ENCODE measurements at regions not wholly inside any gene's neighbourhood (a gene's known extent, or its start where the extent isn't known, plus 50 kb on each side); places are given as distances from the start of the nearest gene placed in this dataset.
A peak's percentile ranks its signal among the peaks of the same experiment; 100 is the strongest.
"Not testable (repeated sequence)": the region's sequence is repeated elsewhere in the genome, so short reads cannot be mapped to it uniquely, and the experiment has no call there.

DNA sequence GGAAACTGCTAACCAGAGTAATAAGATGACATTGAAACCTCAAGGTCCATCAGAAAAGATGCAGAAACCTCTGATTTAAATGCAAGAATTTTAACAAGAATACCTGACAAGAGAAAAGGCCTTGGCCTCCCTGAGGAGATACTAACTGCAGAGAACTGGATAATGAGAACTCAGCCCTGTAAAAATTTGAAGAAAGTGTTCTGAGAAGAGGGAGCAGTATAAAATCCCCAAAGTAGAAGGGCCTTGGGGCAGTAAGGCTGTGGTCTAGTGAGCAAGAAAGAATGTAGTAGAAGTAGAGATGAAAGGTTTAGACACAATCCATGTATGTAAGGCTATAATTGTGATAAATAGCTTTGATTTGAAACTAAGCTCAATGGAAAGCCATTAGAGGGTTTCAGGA, 394.1 kb downstream of the ZBBX start:
- no peak for DNase-seq

DNA sequence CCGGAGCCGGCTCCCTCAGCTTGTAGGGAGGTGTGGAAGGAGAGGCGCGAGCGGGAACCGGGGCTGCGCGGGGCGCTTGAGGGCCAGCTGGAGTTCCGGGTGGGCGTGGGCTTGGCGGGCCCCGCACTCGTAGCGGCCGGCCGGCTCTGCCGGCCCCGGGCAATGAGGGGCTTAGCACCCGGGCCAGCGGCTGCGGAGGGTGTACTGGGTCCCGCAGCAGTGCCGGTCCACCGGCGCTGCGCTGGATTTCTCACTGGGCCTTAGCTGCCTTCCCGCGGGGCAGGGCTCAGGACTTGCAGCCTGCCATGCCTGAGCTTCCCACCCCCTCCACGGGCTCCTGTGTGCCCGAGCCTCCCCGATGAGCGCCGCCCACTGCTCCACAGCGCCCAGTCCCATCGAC, 404.3 kb downstream of the ZBBX start:
- not testable (repeated sequence) for DNase-seq

DNA sequence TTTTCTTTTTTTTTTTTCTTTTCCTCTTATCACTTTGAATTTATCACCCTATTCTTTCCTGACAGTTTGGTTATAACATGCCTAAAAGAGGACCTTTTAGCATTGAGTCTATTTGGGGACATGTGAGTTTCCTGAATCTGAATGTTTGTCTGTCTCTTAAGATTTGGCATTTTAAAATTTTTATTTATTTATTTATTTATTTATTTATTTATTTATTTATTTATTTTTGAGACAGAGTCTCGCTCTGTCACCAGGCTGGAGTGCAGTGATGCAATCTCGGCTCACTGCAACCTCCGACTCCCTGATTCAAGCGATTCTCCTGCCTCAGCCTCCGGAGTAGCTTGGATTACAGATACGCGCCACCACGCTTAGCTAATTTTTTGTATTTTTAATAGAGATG, 412.4 kb downstream of the ZBBX start:
- DNase-seq = not testable (repeated sequence)

DNA sequence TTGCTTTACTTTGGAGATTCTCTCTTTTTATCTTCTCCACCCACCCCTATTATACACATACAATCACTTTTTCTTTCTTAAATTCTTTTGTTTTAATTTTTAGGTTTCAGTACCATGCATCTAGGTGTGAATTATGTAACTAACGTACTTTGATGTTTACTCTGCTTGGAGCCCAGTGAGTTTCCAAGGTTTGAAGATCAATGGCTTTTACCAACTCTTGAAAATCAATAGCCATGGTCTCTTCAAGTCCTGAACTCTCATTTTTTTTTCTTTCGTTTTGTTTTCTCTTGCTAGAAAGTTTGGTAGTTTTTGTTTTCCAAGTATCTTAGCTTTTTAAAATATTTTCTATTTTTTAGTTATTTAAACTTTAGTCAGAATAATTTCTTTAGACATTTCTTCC, 417.2 kb downstream of the ZBBX start:
- DNase-seq = no peak

DNA sequence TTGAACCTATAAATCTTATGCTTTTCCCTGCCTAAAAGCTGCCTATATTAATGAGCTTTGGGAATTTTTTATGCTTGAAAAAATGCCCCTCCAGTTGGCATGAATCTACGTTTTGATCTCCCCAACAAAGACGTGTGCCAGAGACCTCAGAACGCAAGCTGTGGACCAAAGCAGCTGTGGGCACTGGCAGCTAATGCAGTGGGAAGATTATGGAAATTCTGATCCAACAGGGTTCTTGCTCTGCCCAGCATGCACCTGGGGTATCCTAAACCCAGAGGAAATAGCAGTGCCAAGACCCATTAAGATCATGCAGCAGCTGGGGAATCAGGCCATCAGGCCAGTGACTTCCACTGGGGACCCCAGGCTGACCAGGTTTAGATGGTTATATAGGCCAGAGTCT, 423.0 kb downstream of the ZBBX start:
- no peak for DNase-seq

DNA sequence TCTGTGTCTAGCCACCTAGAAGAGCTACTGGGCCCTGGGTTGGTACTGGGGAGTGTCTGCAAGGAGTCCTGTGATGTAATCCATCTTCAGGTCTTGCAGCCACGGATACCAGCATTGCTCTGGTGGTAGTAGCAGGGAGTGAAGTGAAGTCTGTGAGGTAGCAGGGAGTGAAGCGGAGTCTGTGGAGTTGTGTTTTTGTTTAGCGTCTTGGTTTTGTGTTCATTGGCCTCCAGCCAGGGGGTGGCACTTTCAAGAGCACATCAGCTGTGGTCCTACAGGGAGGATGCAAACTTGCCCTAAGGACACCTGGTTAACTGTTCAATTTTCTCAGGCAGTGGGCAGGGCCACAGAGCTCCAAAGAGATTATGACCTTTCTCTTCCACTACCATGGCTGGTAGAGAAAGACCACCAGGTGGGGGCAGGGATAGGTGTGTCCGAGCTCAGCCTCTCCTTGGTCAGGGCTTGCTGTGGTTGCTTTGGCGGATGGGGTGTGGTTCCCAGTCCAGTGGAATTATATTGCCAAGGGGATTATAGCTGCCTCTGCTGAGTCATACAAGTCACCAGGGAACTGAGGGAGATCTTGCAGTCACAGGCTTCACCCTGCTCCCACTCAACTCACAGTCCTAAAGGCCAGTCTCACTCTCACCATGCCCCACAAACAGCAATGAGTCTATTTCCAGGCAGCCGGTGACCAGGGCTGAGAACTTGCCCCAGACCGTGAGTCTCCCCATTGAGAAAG, 424.7 kb downstream of the ZBBX start:
- DNase-seq = no peak

DNA sequence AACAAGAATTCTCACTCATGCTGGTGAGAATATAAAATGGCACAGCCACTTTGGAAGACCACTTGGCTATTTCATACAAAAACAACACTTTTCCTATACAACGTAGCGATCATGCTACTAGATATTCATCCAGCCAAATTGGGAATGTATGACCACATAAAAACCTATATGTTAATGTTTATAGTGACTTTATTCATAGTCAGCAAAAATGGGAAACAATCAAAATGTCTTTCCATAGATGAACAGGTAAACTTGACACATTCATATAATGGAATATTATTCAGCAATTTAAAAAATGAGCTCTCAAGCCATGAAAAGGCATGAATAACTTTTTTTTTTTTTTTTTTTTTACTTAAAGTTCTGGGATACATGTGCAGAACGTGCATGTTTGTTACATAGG, 445.2 kb downstream of the ZBBX start:
- no peak for DNase-seq

DNA sequence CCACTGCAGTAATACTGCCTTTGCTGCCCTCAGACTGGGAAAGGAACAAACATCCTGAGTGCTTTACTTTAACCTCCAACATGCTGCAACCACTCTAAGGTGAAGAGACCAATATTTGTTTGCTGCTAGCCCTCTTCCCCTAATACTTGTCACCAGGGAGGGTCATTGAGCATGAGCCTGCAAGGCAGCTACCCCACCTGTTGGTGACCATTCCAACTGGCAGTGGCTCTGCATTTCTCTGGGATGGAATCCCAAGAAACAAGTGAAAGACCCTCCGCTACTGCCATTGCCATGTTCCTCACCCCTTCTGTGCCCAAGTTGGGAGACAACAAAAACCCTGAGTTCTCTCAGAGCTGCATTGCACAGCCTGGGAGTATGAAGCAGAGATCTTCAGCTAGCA, 462.7 kb downstream of the ZBBX start:
- DNase-seq = no peak

DNA sequence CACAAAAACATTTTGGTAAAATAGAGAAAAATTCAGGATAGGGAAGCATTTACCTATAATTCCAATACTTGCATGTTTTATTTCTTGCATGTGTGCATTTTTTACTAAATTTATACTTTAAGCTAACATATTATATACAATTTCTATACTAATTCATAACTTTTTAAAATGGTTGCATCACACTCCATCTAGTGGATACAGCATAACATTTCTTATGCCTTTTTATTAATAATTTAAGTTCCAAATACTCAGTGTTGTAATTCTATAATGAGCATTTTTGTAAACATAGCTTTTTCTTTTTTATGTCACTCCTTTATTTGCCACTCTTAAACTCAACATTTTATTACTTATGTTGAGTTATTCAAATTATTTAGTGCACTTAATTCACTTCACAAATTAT, 477.7 kb downstream of the ZBBX start:
- no peak for DNase-seq

DNA sequence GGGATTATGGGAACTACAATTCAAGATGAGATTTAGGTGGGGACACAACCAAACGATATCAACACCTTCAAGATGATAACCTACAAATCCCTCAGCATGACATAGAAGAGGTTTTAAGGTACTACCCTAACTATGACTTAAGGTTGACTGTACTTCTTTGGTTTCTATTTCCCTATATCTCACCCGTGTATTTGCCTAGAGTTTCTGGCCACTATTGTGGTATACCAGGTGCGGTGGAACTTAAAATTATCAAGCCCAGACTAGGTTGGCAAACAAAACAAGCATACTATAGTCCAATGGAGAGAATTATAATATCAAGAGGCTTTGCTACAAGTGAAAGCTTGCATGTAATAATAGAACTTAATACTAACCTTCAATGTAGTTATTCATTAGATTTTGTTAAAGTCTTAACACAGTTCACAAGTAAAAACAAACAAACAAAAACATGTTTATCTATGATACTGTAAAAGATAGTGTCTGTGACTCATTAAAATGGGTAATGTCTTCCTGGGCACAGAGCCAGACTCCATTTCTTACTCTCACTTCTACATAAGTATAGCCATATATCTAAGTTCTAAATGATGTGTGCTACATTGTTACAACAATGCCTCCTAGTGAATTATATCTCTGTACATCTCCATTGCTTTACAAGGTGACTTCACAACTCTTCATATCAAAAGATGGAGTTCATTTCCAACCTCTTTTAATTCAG, 479.1 kb downstream of the ZBBX start:
- DNase-seq = no peak

DNA sequence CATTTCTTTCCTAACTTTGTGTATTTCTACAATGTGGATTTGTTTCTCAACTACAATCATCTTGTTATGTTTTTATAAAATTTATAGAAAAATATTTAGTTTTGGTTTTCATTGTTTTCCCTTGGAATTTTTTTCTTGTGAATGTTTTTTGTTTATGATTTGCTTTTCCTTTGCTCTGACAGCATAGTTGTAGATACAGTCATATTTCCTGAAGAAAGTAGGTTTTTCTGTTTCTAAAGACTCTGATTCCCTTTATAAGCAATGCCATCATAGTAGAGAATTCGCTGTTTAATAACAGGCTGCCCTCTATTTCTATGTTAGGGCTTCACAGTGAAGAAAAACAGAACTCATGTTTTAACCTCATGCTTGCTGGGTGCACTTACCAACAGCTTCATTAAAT, 482.3 kb downstream of the ZBBX start:
- DNase-seq = no peak

DNA sequence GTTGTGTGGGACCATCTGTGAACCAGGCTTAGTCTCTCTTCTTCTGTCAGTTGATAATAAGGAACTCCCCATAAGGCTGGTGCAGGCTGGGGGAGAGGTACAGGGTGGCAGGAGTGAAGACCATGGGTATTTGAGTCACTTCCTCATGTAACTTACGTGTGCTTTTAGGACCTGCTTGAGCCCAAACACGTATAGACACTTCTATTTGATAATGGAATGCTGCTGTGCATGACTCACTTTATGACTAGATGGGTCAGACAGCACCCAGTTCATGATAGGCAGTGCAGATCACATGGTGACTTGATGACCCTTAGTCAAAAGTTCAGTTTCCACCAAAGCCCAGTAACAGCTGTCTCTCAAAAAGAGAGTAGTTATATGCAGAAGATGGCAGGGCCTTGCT, 490.9 kb downstream of the ZBBX start:
- DNase-seq = no peak

DNA sequence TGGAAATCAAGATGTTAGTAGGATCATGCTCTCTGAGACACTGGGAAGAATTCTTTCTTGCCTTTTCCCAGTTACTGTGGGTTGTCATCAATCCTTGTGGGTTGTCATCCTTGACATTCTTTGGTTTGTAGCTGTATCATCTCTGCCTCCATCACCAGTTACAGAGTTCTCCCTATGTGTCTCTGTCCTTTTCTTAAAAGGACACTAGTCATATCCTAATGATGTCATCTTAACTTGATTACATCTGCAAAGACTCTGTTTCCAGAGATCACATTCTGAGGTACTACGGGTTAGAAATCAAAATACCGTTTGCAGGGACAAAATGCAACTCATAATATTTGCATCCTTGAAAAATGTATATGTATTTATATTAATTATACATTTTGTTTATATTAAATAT, 500.4 kb downstream of the ZBBX start:
- DNase-seq = no peak

DNA sequence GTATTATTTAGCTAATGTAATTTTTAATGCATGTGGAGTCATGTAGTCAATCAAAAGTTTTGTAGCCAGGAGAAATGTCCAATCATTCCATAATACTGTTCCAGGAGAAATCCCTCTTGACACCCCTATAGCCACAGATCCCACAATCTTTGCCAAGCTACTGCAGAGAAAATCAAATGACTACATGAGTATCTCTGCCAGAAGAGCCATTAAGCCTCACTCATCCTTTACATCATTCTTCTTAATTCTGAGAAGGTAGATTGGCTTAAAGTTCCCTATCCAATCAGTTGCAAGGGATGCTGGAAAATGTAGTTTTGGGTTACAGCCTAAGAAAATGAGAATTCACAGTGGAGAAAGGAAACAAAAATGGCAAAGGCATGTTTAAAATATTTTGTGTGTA, 502.1 kb downstream of the ZBBX start:
- no peak for DNase-seq

DNA sequence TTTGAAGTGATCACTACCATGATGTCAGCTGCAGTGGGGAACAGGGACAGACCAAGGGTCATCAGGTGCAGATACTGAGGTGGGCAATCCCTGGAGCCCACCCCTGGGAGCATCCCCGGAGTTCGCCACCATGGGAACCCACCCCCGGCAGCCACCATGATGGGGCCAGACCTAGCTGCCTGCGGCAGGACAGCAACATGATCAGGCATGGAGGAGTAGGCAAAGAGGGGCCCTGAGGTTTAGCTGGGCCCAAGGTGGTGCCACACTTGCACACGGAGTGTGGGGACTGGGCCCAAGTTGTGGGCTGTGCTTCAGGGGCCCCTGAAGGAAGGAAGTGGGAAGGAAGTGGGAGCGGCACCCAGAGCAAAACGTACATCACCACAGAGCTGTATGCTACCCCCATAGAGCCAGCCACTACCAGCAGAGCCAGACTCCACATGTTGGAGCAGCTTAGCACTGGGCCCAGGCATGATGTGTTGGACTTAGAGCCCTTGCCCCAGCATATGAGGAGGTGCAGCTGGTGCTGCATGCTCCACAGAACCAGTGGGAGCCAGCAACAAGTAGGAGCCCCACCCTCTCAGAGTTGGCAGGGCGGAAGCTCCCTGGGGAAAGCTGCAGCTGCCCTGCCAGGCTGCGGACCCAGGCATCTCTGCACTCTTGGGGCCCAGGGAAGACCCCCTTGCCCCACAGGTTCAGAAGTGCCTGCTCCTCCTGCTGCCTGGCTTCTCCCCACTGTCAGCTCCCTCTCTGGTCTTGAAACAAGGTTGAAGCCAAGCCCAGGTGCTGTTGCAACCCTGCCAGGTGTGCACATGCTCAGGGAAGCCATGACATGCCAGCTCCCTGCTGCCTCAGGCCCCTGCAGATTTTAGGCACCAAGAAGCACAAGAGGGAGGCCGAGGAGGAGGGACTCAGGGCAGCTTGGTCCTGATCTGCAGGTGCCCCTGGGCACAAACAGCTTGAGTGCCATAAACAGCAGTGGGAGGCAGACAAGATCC, 515.3 kb downstream of the ZBBX start:
- DNase-seq = no peak

DNA sequence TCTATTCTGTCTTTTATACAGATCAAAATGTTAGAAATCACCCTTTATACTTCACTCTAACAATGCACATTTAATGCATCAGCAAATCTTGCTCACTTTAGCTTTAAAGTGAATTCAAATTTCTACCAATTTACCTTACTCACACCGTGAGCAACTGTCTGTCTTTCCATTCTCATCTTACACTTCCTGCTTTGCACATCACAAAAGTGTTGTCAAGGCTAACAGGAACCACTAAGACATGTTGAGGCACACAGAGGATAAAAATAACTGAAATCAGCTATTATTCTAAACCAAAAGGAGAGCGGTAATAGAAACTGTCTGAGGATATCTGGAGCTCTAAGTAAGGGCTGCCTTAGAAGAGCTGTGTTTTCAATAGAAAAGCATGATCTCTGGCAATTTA, 519.9 kb downstream of the ZBBX start:
- DNase-seq = no peak

DNA sequence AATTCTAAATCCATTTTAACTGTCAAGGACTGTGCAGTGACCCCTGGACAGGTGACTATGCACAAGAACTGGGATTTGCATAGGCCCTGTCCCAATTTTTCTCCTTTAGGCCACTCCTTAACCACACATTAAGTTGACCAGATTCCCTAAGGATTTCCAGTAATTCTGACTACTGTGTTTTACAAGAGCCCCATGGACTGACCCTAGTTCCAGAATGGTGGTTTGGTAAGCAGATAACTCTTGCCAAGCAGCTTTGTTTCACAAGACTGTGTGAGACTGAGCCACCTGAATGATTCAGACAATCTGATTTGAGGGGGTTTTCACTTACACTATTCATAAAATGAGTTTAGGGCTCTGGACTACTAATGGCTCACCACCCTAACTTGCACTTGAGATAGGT, 535.8 kb downstream of the ZBBX start:
- no peak for DNase-seq

DNA sequence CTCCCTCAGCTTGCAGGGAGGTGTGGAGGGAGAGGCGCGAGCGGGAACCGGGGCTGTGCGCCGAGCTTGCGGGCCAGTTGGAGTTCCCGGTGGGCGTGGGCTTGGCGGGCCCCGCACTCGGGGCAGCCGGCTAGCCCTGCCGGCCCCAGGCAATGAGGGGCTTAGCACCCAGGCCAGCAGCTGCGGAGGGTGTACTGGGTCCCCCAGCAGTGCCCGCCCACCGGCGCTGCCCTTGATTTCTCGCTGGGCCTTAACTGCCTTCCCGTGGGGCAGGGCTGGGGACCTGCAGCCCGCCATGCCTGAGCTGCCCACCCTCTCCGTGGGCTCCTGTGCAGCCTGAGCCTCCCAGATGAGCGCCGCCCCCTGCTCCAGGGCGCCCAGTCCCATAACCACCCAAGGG, 537.3 kb downstream of the ZBBX start:
- not testable (repeated sequence) for DNase-seq

DNA sequence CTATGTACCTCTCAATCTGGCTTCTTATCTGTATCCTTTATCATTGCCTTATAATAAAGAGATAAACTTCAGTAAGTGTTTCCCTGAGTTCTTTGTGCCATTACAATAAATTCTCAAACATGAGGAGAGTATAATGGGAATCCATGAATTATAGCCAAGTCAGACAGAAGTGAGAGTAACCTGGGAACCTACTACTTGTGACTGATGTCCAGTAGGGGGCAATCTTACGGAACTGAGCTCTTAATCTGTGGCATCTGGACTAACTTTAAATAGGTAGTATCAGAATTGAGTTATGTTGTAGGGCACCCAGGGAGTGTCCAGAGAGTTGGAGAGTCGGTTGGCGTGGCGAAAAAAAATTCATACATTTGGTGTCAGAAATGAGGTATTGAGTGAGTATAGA, 542.6 kb downstream of the ZBBX start:
- DNase-seq = peak; percentile 20

DNA sequence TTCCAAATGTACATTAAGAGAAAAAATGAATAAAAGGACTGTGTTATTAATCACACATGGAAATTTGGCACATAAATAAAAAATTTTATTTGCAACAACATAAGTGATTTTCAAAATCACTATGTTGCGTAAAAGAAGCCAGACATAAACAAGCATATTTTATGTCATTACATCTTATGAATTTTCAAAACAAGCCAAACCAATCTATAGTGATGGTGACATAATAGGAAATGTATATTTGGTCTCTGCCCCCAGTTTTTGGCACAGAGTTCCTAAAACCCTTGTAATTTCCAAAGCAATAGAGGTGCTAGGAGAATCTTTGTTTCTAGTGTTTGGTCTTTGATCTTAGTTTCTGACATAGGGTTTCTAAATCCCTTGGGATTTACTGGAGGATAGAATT, 543.3 kb downstream of the ZBBX start:
- no peak for DNase-seq

DNA sequence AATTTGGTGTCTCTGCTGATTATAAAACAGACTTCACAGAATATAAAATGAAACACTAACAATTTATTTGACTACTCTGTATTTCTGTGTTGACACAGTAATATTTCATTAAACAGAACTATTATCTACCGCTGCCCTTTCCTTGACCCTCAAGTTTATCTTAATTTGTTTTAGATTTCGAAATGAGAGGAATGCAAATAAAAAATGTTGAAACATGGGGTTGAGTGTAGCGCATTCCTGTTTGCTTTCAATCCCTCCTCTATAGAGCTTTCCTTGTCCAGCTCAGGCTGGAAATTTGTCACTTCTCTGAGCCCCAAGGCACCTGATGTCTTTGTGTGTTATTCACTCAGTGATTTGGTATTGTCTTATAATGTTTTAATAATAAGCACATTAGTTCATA, 550.2 kb downstream of the ZBBX start:
- peak; percentile 18 for DNase-seq

DNA sequence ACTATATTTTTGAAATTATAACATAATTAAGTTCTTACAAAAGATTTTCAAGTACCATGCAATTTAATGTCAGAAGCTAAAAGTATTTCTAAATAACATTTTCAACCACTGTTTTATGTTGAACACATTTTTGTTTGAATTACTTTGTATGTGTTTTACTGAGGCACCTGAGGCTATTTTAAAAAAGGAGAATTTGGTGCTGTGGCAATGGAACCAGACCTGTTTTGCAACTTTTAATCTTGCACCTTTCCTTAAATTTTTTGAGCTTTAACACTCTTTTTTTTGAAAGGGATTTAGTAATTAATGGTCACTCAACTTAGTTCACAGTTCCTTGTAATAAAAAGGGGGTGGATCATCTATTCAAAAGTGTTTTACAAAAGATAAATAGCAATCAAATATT, 561.6 kb downstream of the ZBBX start:
- no peak for DNase-seq

DNA sequence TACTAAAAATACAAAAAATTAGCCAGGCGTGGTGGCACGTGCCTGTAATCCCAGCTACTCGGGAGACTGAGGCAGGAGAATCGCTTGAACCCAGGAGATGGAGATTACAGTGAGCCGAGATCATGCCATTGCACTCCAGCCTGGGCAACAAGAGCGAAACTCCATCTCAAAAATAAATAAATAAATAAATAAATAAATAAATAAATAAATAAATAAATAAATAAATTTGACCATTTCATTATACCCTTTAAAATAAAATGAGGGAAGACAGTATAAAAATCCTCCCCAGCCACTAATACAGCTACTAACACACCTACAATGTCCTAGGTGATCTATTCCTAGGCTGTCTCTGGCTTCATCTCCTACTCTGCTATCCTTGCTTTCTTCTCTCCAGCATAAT, 562.8 kb downstream of the ZBBX start:
- not testable (repeated sequence) for DNase-seq
